IMR-90 (cell line): ENCODE measurements at regions not wholly inside any gene's neighbourhood (a gene's known extent, or its start where the extent isn't known, plus 50 kb on each side); places are given as distances from the start of the nearest gene placed in this dataset.

Experiments used
- BHLHE40 ChIP-seq: fragments of 150-350 bp; IDR thresholded peaks from 2 replicates; pipeline ENCODE4 v1.6.1; 2016; ENCODE audit warnings: mild to moderate bottlenecking, low read depth, low read length
- CEBPB ChIP-seq: IDR thresholded peaks from 2 replicates; pipeline ENCODE4 v1.6.1; 2012; ENCODE audit warnings: low read depth, low read length, improper control_type of control experiment
- CHD1 ChIP-seq: IDR thresholded peaks from 2 replicates; pipeline ENCODE4 v1.6.1; 2012; ENCODE audit warnings: low read depth, low read length, improper control_type of control experiment
- CTCF ChIP-seq: conservative IDR thresholded peaks from 2 replicates; pipeline ENCODE4 v1.5.1; 2012; ENCODE audit warnings: mild to moderate bottlenecking, low read depth, low read length, improper control_type of control experiment
- FOS ChIP-seq: fragments of 150-350 bp; IDR thresholded peaks from 2 replicates; pipeline ENCODE4 v1.6.1; 2016; ENCODE audit warnings: low read depth, low read length
- MAFK ChIP-seq: IDR thresholded peaks from 2 replicates; pipeline ENCODE4 v1.6.1; 2012; ENCODE audit warnings: low read depth, low read length, improper control_type of control experiment
- MAZ ChIP-seq: IDR thresholded peaks from 2 replicates; pipeline ENCODE4 v1.6.1; 2012; ENCODE audit warnings: low read depth, mild to moderate bottlenecking, low read length, improper control_type of control experiment, moderate library complexity, borderline replicate concordance
- MXI1 ChIP-seq: IDR thresholded peaks from 2 replicates; pipeline ENCODE4 v1.6.1; 2012; ENCODE audit warnings: low read depth, mild to moderate bottlenecking, low read length, moderate library complexity, borderline replicate concordance
- POLR2A ChIP-seq: IDR thresholded peaks from 2 replicates; pipeline ENCODE4 v1.6.1; 2012; ENCODE audit warnings: mild to moderate bottlenecking, low read depth, low read length
- RAD21 ChIP-seq: IDR thresholded peaks from 2 replicates; pipeline ENCODE4 v1.6.1; 2012; ENCODE audit warnings: low read length, improper control_type of control experiment
- RCOR1 ChIP-seq: IDR thresholded peaks from 2 replicates; pipeline ENCODE4 v1.6.1; 2012; ENCODE audit warnings: mild to moderate bottlenecking, low read length, improper control_type of control experiment; ENCODE audit not compliant: insufficient replicate concordance
- RFX5 ChIP-seq: IDR thresholded peaks from 2 replicates; pipeline ENCODE4 v1.8.0; 2012; ENCODE audit warnings: low read depth, mild to moderate bottlenecking, low read length, moderate library complexity
- TF ChIP-seq, protein P1 (sequence below): fragments of 150-350 bp; IDR thresholded peaks from 2 replicates; pipeline ENCODE4 v1.6.1; 2017; ENCODE audit warnings: mild to moderate bottlenecking, antibody characterized with exemption, low read length, low read depth

GRCh38 chr2:150549381-150549780 is 61.9 kb upstream of the RND3 start:
- TF ChIP-seq CTCF (no peak), MAZ (no peak), MXI1 (no peak), FOS (no peak), POLR2A (no peak), CHD1 (no peak), MAFK (no peak), CEBPB (no peak), RAD21 (no peak), RFX5 (no peak), RCOR1 (no peak), BHLHE40 (no peak)
- TF ChIP-seq, protein P1, sequence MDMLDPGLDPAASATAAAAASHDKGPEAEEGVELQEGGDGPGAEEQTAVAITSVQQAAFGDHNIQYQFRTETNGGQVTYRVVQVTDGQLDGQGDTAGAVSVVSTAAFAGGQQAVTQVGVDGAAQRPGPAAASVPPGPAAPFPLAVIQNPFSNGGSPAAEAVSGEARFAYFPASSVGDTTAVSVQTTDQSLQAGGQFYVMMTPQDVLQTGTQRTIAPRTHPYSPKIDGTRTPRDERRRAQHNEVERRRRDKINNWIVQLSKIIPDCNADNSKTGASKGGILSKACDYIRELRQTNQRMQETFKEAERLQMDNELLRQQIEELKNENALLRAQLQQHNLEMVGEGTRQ: no peak
